K562 (cell line): ENCODE measurements at regions not wholly inside any gene's neighbourhood (a gene's known extent, or its start where the extent isn't known, plus 50 kb on each side); places are given as distances from the start of the nearest gene placed in this dataset.

Source experiments
- ATAC-seq: fragments of 200-7000 bp; cut with Tn5 transposase; 3 replicates; pipeline ENCODE4 v1.9.1; 2020; ENCODE audit warnings: moderate library complexity
- BruUV-seq: library from RNA; stranded (reverse); fragments of 400-500 nt; replicated peaks from 2 replicates; lab custom pipeline; 2021; lab: Mats Ljungman, UMichigan
- CTCF ChIA-PET: fragments of 300-600 bp; formaldehyde crosslinking; extraction: SDS; loops from one replicate; lab custom pipeline; 2021; ENCODE audit warnings: low intra/inter-chr PET ratio; lab: Yijun Ruan, JAX
- POLR2A ChIA-PET: fragments of 300-600, 350-650 bp; sonication (Branson Sonifier 250); formaldehyde crosslinking; extraction: SDS; loops from one replicate; lab custom pipeline; 2021; ENCODE audit warnings: antibody characterized with exemption, inconsistent platforms; lab: Yijun Ruan, JAX
- DNase-seq, 4 experiments: peaks; one replicate each; pipeline versions ENCODE4 v3.0.0 to v3.0.0-alpha.2; 2011 to 2018; ENCODE audit warnings: low spot score in 3 of 4, mixed read lengths in 3 of 4; ENCODE audit errors: extremely low read depth in 1 of 4
- FAIRE-seq: peaks from 2 replicates; lab custom pipeline; 2011; peaks lifted over from hg19 to GRCh38; lab: Jason Lieb, UNC
- H2AFZ ChIP-seq: 2 replicates; pipeline ENCODE4 v1.6.0; 2011; ENCODE audit warnings: low read depth, low read length, control low read depth, inconsistent platforms
- H3K27ac ChIP-seq: fragments of 200-600 bp; 3 replicates; pipeline ENCODE4 v1.8.0; 2011; ENCODE audit warnings: low read depth, mild to moderate bottlenecking, control low read depth, inconsistent platforms, low read length, moderate library complexity, mixed read lengths; ENCODE audit errors: extremely low read depth
- H3K27me3 ChIP-seq, 2 experiments: fragments of 300-600 bp in 1 of 2; 2 replicates in 1 of 2; 3 replicates in 1 of 2; pipeline versions ENCODE4 v1.6.0 to v1.8.0; 2011; ENCODE audit warnings: inconsistent platforms in 2 of 2, low read length in 2 of 2, mild to moderate bottlenecking in 1 of 2, mixed read lengths in 1 of 2, moderate library complexity in 1 of 2; ENCODE audit not compliant: control insufficient read depth in 2 of 2, insufficient read depth in 2 of 2
- H3K36me3 ChIP-seq: fragments of 300-600 bp; 3 replicates; pipeline ENCODE4 v1.8.0; 2011; ENCODE audit warnings: mild to moderate bottlenecking, low read length, inconsistent platforms; ENCODE audit not compliant: control insufficient read depth, insufficient read depth
- H3K4me1 ChIP-seq, 2 experiments: fragments of 200-600 bp in 1 of 2; replicated peaks in 1 of 2; 2 replicates in 1 of 2; 3 replicates in 1 of 2; pipeline versions ENCODE4 v1.5.1 to v1.8.0; 2011; ENCODE audit warnings: inconsistent platforms in 2 of 2, low read length in 2 of 2, mild to moderate bottlenecking in 1 of 2, mixed read lengths in 1 of 2, moderate library complexity in 1 of 2; ENCODE audit not compliant: control insufficient read depth in 2 of 2, insufficient read depth in 2 of 2
- H3K4me2 ChIP-seq: 2 replicates; pipeline ENCODE4 v1.6.1; 2011; ENCODE audit warnings: low read length, control low read depth, inconsistent platforms, mixed read lengths; ENCODE audit not compliant: insufficient read depth
- H3K4me3 ChIP-seq: fragments of 200-600 bp; sonication (generic), shearing (Covaris generic); 2 replicates; pipeline ENCODE4 v1.5.1; 2016; ENCODE audit warnings: control low read depth, inconsistent platforms
- H3K79me2 ChIP-seq: fragments of 200-600 bp; 3 replicates; pipeline ENCODE4 v1.8.0; 2011; ENCODE audit warnings: low read length, inconsistent platforms; ENCODE audit not compliant: control insufficient read depth, insufficient read depth
- H3K9ac ChIP-seq, 2 experiments: 2 replicates each; pipeline versions ENCODE4 v1.6.0 to v1.6.1; 2011; ENCODE audit warnings: low read depth in 2 of 2, low read length in 2 of 2, control low read depth in 1 of 2, inconsistent platforms in 1 of 2, mild to moderate bottlenecking in 1 of 2, mixed read lengths in 1 of 2; ENCODE audit not compliant: insufficient read depth in 1 of 2
- H3K9me1 ChIP-seq: one replicate; pipeline ENCODE4 v1.6.0; 2011; ENCODE audit warnings: inconsistent platforms, mild to moderate bottlenecking, low read length, moderate library complexity; ENCODE audit not compliant: control insufficient read depth, insufficient read depth
- H3K9me3 ChIP-seq: replicated peaks from 2 replicates; pipeline ENCODE4 v1.5.1; 2011; ENCODE audit warnings: low read depth, low read length, inconsistent platforms; ENCODE audit not compliant: control insufficient read depth, insufficient read depth
- H4K20me1 ChIP-seq: replicated peaks from 2 replicates; pipeline ENCODE4 v1.6.1; 2011; ENCODE audit warnings: low read length, inconsistent platforms, mixed read lengths; ENCODE audit not compliant: control insufficient read depth, insufficient read depth
- ATF6 ChIP-seq: sonication (generic); formaldehyde crosslinking; IDR thresholded peaks from 2 replicates; pipeline ENCODE4 v1.4.0; 2020; ENCODE audit warnings: mild to moderate bottlenecking, missing genetic modification reagents
- CEBPZ ChIP-seq: fragments of 150-350 bp; IDR thresholded peaks from 2 replicates; pipeline ENCODE4 v1.6.1; 2014; ENCODE audit warnings: low read depth, mild to moderate bottlenecking, low read length, borderline replicate concordance
- ELF1 ChIP-seq: fragments of 200-800 bp; sonication (Bioruptor generic); IDR thresholded peaks from 2 replicates; pipeline ENCODE4 v1.6.1; 2016; ENCODE audit warnings: missing genetic modification characterization, missing compliant biosample characterization
- HDAC1 ChIP-seq, 2 experiments: fragments of 450-650 bp; IDR thresholded peaks; 2 replicates each; pipeline ENCODE4 v1.6.1; 2016 to 2017; ENCODE audit warnings: inconsistent platforms in 1 of 2, mild to moderate bottlenecking in 1 of 2, moderate library complexity in 1 of 2
- NR1H2 ChIP-seq: sonication (generic); formaldehyde crosslinking; IDR thresholded peaks from 2 replicates; pipeline ENCODE4 v1.4.0; 2020; ENCODE audit warnings: mild to moderate bottlenecking, missing genetic modification reagents
- PYGO2 ChIP-seq: fragments of 450-650 bp; IDR thresholded peaks from 2 replicates; pipeline ENCODE4 v1.6.1; 2016; ENCODE audit warnings: mild to moderate bottlenecking, missing genetic modification characterization, moderate library complexity, missing compliant biosample characterization
- RBFOX2 ChIP-seq: fragments of 200-400 bp; formaldehyde crosslinking; IDR thresholded peaks from 2 replicates; pipeline ENCODE4 v1.6.1; 2017; ENCODE audit warnings: low read depth, mild to moderate bottlenecking, low read length, moderate library complexity
- RBM25 ChIP-seq: fragments of 200-400 bp; formaldehyde crosslinking; IDR thresholded peaks from 2 replicates; pipeline ENCODE4 v1.6.1; 2018; ENCODE audit warnings: low read length, low read depth, moderate library complexity; ENCODE audit not compliant: severe bottlenecking
- SFPQ ChIP-seq: fragments of 200-400 bp; formaldehyde crosslinking; IDR thresholded peaks from 2 replicates; pipeline ENCODE4 v1.6.1; 2017; ENCODE audit warnings: mild to moderate bottlenecking, low read depth, low read length, moderate library complexity
- SMARCA5 ChIP-seq: fragments of 450-650 bp; IDR thresholded peaks from 2 replicates; pipeline ENCODE4 v1.6.1; 2016
- THRB ChIP-seq: fragments of 450-650 bp; formaldehyde crosslinking; conservative IDR thresholded peaks from 2 replicates; pipeline ENCODE4 v1.4.0; 2022; ENCODE audit warnings: mild to moderate bottlenecking, missing genetic modification characterization
- TSC22D4 ChIP-seq: fragments of 450-650 bp; IDR thresholded peaks from 2 replicates; pipeline ENCODE4 v1.6.1; 2016; ENCODE audit warnings: missing genetic modification characterization, missing biosample characterization, control low read depth
- ZC3H11A ChIP-seq: IDR thresholded peaks from 2 replicates; pipeline ENCODE4 v1.6.1; 2012; ENCODE audit warnings: low read depth, low read length, improper control_type of control experiment
- ZFX ChIP-seq: sonication (generic); formaldehyde crosslinking; IDR thresholded peaks from 2 replicates; pipeline ENCODE4 v1.8.0; 2022; ENCODE audit warnings: mild to moderate bottlenecking, missing genetic modification reagents, moderate library complexity
- ZNF174 ChIP-seq: fragments of 250-450 bp; sonication (Bioruptor Pico); IDR thresholded peaks from 2 replicates; pipeline ENCODE4 v1.4.0; 2020; ENCODE audit warnings: mild to moderate bottlenecking
- ZNF24 ChIP-seq: fragments of 450-650 bp; IDR thresholded peaks from 2 replicates; pipeline ENCODE4 v1.6.1; 2016
- WGBS: fragments of 100-300 bp; shearing (Covaris generic); methylation state at CpG from one replicate; pipeline ENCODE4 v1.1.6; 2016; ENCODE audit warnings: low coverage, mixed read lengths; ENCODE audit not compliant: insufficient coverage; ENCODE audit errors: missing lambda C conversion rate; 5-methylcytosine and 5-hydroxymethylcytosine counted together
- in situ Hi-C: fragments of 300-500 bp; cut with MboI; formaldehyde crosslinking; loops from 4 replicates; pipeline ENCODE4 v1.15.0; 2018; ENCODE audit warnings: inconsistent platforms, mixed read lengths
- intact Hi-C: fragments of 100-400 bp; cut with micrococcal nuclease; formaldehyde crosslinking; loops from 2 replicates; pipeline ENCODE4 v1.14.2; 2022

GRCh38 chr2:41180387-41180786 is 728.5 kb upstream of the SLC8A1 start:
- Histone ChIP-seq H3K9ac (no peak overlapping the region), H3K4me1 (no peaks in the 10 kb centered on the region), H3K9me1 (no peaks in the 10 kb centered on the region), H3K9me3 (no peaks in the 10 kb centered on the region), H3K79me2 (no peaks in the 10 kb centered on the region), H3K4me2 (no peak overlapping the region), H3K36me3 (no peaks in the 10 kb centered on the region), H4K20me1 (no peaks in the 10 kb centered on the region), H2AFZ (no peak overlapping the region), H3K27me3 (no peaks in the 10 kb centered on the region), H3K4me3 (no peak overlapping the region), H3K27ac (no peak overlapping the region)
- DNase-seq (no peak), FAIRE-seq (no peak), ATAC-seq (no peak)
- CTCF ChIA-PET = no interaction called here
- intact Hi-C loops = no loop called here
- POLR2A ChIA-PET = no interaction called here
- no TSS peak for BruUV-seq
- in situ Hi-C loops = no loop called here
- 6% methylated on average over 2 of the region's 2 CpGs for WGBS
- TF ChIP-seq SMARCA5 (no peak), NR1H2 (CRISPR knock-in tag) (no peak), ZC3H11A (no peak), THRB (CRISPR knock-in tag) (no peak), ELF1 (tag) (no peak), CEBPZ (no peak), TSC22D4 (tag) (no peak), PYGO2 (tag) (no peak), ZNF24 (no peak), SFPQ (no peak), ATF6 (no peak), HDAC1 (IDR thresholded peaks at IDR 0.05) (no peak), RBFOX2 (no peak), ZNF174 (CRISPR knock-in tag) (no peak), RBM25 (no peak), ZFX (CRISPR knock-in tag) (no peak)
